ENCODE measurements at regions not wholly inside any gene's neighbourhood (a gene's known extent, or its start where the extent isn't known, plus 50 kb on each side); places are given as distances from the start of the nearest gene placed in this dataset.

GRCh38 chr10:117609095-117609795, 66.7 kb downstream of the EMX2 start:
- no peaks in the 10 kb centered on the region for H3K79me2 ChIP-seq (ENCODE audit: control insufficient read depth, insufficient read depth, low read length)
- no peak for TF ChIP-seq EZH2 (IDR thresholded peaks at IDR 0.05; ENCODE audit: low read length, missing control alignments)
- no peak for TF ChIP-seq CTCF (conservative IDR thresholded peaks at IDR 0.05 in 1 of 2, IDR thresholded peaks at IDR 0.05 in 1 of 2; ENCODE audit: low read depth in 1 of 2, low read length in 2 of 2)
- H3K36me3 ChIP-seq (ENCODE audit: control insufficient read depth, insufficient read depth, low read length): no peaks in the 10 kb centered on the region
- no peaks in the 10 kb centered on the region for H3K27me3 ChIP-seq (ENCODE audit: control insufficient read depth, insufficient read depth, low read length)
- no peaks in the 10 kb centered on the region for H3K4me1 ChIP-seq (ENCODE audit: control insufficient read depth, extremely low read depth, insufficient read depth, low read length)
- H3K27ac ChIP-seq (ENCODE audit: insufficient read depth, low read length): peak overlapping the region; percentile 43
- H3K4me3 ChIP-seq (replicated peaks in 1 of 4; ENCODE audit: control extremely low read depth in 1 of 4, insufficient read depth in 1 of 4, low read depth in 3 of 4, low read length in 4 of 4): no peak overlapping the region
- peak in 1 of 2 donors; percentile 78 for DNase-seq (ENCODE audit: low read depth in 2 of 2)
- peak overlapping the region; percentile 39 for H3K9ac ChIP-seq (ENCODE audit: insufficient read depth, low read length)
- H2AFZ ChIP-seq (ENCODE audit: low read length): no peak overlapping the region
- no peaks in the 10 kb centered on the region for H4K20me1 ChIP-seq (ENCODE audit: control insufficient read depth, extremely low read depth, insufficient read depth, low read length)
- H3K9me3 ChIP-seq (ENCODE audit: control insufficient read depth, insufficient read depth, low read depth, low read length): no peaks in the 10 kb centered on the region
- no peak overlapping the region for H3K4me2 ChIP-seq (ENCODE audit: extremely low read depth, insufficient read depth, low read length)

- Histone ChIP-seq H3K9ac (ENCODE audit: insufficient read depth, low read length) (no peak overlapping the region), H3K4me1 (ENCODE audit: control insufficient read depth, extremely low read depth, insufficient read depth, low read length) (no peaks in the 10 kb centered on the region), H3K27ac (ENCODE audit: insufficient read depth, low read length) (peak overlapping the region; percentile 43), H3K9me3 (ENCODE audit: control insufficient read depth, insufficient read depth, low read depth, low read length) (no peaks in the 10 kb centered on the region), H3K4me2 (ENCODE audit: extremely low read depth, insufficient read depth, low read length) (no peak overlapping the region), H2AFZ (ENCODE audit: low read length) (no peak overlapping the region), H3K27me3 (ENCODE audit: control insufficient read depth, insufficient read depth, low read length) (no peaks in the 10 kb centered on the region), H3K36me3 (ENCODE audit: control insufficient read depth, insufficient read depth, low read length) (no peaks in the 10 kb centered on the region), H4K20me1 (ENCODE audit: control insufficient read depth, extremely low read depth, insufficient read depth, low read length) (no peaks in the 10 kb centered on the region), H3K79me2 (ENCODE audit: control insufficient read depth, insufficient read depth, low read length) (no peaks in the 10 kb centered on the region), H3K4me3 (replicated peaks in 1 of 4; ENCODE audit: control extremely low read depth in 1 of 4, insufficient read depth in 1 of 4, low read depth in 3 of 4, low read length in 4 of 4) (no peak overlapping the region)
- DNase-seq (ENCODE audit: low read depth in 2 of 2): no peak
- TF ChIP-seq EZH2 (IDR thresholded peaks at IDR 0.05; ENCODE audit: low read length, missing control alignments): no peak
- TF ChIP-seq CTCF (conservative IDR thresholded peaks at IDR 0.05 in 1 of 2, IDR thresholded peaks at IDR 0.05 in 1 of 2; ENCODE audit: low read depth in 1 of 2, low read length in 2 of 2): no peak
These were observed 67.2 kb downstream of the EMX2 start for GRCh38 chr10:117609796-117610170.

GRCh38 chr10:117610321-117610720, 67.8 kb downstream of the EMX2 start:
- Histone ChIP-seq H3K27ac (ENCODE audit: insufficient read depth, low read length) (no peak overlapping the region), H3K4me2 (ENCODE audit: extremely low read depth, insufficient read depth, low read length) (no peak overlapping the region), H3K27me3 (ENCODE audit: control insufficient read depth, insufficient read depth, low read length) (no peaks in the 10 kb centered on the region), H3K4me3 (replicated peaks in 1 of 4; ENCODE audit: control extremely low read depth in 1 of 4, insufficient read depth in 1 of 4, low read depth in 3 of 4, low read length in 4 of 4) (no peak overlapping the region), H3K9me3 (ENCODE audit: control insufficient read depth, insufficient read depth, low read depth, low read length) (no peaks in the 10 kb centered on the region), H2AFZ (ENCODE audit: low read length) (no peak overlapping the region), H3K9ac (ENCODE audit: insufficient read depth, low read length) (no peak overlapping the region), H3K4me1 (ENCODE audit: control insufficient read depth, extremely low read depth, insufficient read depth, low read length) (no peaks in the 10 kb centered on the region), H4K20me1 (ENCODE audit: control insufficient read depth, extremely low read depth, insufficient read depth, low read length) (no peaks in the 10 kb centered on the region), H3K36me3 (ENCODE audit: control insufficient read depth, insufficient read depth, low read length) (no peaks in the 10 kb centered on the region), H3K79me2 (ENCODE audit: control insufficient read depth, insufficient read depth, low read length) (no peaks in the 10 kb centered on the region)
- DNase-seq (ENCODE audit: low read depth in 2 of 2): no peak
- TF ChIP-seq EZH2 (IDR thresholded peaks at IDR 0.05; ENCODE audit: low read length, missing control alignments): no peak
- no peak for TF ChIP-seq CTCF (conservative IDR thresholded peaks at IDR 0.05 in 1 of 2, IDR thresholded peaks at IDR 0.05 in 1 of 2; ENCODE audit: low read depth in 1 of 2, low read length in 2 of 2)
